AG09319 (cell line): ENCODE measurements at regions not wholly inside any gene's neighbourhood (a gene's known extent, or its start where the extent isn't known, plus 50 kb on each side); places are given as distances from the start of the nearest gene placed in this dataset.

Experiments used
- DNase-seq: peaks from one replicate; pipeline ENCODE4 v3.0.0-alpha.2; 2010; ENCODE audit warnings: low read depth; ENCODE audit errors: extremely low read depth
- TF ChIP-seq, protein P1 (sequence below): IDR thresholded peaks from 2 replicates; pipeline ENCODE4 v1.5.1; 2011; ENCODE audit warnings: low read depth, mild to moderate bottlenecking, inconsistent platforms, low read length, moderate library complexity

GRCh38 chr2:14445670-14446069, 186.8 kb upstream of the LRATD1 start:
- DNase-seq: no peak
- TF ChIP-seq, protein P1, sequence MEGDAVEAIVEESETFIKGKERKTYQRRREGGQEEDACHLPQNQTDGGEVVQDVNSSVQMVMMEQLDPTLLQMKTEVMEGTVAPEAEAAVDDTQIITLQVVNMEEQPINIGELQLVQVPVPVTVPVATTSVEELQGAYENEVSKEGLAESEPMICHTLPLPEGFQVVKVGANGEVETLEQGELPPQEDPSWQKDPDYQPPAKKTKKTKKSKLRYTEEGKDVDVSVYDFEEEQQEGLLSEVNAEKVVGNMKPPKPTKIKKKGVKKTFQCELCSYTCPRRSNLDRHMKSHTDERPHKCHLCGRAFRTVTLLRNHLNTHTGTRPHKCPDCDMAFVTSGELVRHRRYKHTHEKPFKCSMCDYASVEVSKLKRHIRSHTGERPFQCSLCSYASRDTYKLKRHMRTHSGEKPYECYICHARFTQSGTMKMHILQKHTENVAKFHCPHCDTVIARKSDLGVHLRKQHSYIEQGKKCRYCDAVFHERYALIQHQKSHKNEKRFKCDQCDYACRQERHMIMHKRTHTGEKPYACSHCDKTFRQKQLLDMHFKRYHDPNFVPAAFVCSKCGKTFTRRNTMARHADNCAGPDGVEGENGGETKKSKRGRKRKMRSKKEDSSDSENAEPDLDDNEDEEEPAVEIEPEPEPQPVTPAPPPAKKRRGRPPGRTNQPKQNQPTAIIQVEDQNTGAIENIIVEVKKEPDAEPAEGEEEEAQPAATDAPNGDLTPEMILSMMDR: no peak

GRCh38 chr2:14448340-14448739, 184.2 kb upstream of the LRATD1 start:
- no peak for DNase-seq
- TF ChIP-seq, protein P1: no peak

DNA sequence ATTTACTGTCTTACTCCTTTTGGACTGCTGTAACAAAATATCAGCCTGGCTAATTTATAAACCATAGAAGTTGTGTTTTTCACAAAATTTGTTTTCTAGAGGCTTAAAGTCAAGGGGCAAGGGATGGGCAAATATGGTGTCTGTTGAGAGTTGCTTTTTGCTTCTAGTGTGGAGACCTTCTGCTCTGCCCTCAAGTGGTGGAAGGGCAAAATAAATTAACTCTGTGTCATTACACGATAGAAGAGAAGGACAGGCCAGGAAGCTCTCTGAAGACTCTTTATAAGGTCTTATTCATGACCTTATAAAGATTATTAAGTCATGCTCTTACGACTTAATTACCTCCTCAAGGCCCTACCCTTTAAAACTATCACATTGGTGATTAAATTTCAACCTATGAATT, 181.2 kb upstream of the LRATD1 start:
- TF ChIP-seq, protein P1: no peak
- DNase-seq: no peak

- TF ChIP-seq, protein P1: no peak
- DNase-seq: no peak
These were observed 178.3 kb upstream of the LRATD1 start for GRCh38 chr2:14454202-14454601.

DNA sequence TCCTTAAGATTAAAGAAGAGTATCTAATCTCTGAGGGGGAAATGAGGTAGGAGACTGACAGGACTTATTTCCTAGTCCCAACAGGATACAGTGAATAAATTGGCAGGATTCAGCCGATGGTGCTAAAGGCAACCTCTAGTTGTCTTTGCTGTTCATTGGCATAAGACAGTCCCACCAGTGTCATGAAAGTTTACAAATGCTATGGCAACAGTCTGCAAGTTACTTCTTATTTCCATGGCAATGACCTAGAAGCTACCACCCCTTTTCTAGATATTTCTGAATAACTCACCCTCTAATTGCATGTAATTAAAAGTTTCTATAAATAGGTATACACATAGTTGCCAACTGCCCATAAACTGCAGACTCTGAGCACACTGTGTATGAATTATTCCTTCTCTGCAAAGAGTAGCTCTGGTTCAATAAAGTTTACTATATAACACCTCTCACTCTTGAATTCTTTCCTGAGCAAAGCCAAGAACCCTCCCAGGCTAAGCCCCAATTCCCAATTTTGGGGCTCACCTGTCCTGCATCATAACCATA, 172.7 kb upstream of the LRATD1 start:
- DNase-seq: no peak
- TF ChIP-seq, protein P1: no peak

DNA sequence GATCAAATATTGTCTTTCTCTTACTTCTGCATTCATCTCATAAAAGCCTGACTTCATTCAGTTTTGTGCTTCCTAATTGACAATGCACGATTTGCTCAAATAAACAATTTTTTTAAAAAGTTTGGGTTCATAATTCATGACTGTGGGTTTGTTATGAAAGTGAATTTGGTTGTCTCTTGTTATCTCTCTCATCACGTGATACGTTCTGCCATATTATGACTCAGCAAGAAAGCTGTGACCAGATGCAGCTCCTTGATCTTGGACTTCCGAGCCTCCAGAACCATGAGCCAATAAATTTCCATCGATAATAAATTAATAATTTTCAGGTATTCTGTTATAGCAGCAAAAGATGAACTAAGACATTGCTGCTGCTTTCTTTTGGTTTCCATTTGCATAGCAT, 156.5 kb upstream of the LRATD1 start:
- DNase-seq: no peak
- TF ChIP-seq, protein P1: no peak

GRCh38 chr2:14479486-14479885, 153.0 kb upstream of the LRATD1 start:
- TF ChIP-seq, protein P1: no peak
- DNase-seq: no peak
